ENCODE measurements at regions not wholly inside any gene's neighbourhood (a gene's known extent, or its start where the extent isn't known, plus 50 kb on each side); places are given as distances from the start of the nearest gene placed in this dataset.

DNA sequence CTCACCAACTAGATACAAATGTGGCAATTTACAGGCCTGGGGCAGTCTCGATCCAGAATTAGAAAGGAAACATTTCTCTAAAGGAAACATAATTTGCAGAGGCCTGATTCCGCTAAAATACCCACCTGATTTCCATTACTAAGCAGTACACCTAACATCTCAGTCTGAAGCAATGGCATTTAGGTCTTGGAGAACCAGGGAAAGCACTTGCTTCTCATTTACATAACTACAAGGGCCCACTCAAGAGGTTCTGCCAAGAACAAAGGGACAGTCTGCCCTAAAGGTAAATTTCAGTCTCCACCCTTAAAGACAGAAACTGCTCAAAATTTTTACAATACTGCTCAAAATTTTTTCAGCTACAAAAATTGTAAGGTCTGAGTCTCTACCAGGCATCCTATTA is 123.7 kb upstream of the GJB5 start:
- TF ChIP-seq, protein P1, sequence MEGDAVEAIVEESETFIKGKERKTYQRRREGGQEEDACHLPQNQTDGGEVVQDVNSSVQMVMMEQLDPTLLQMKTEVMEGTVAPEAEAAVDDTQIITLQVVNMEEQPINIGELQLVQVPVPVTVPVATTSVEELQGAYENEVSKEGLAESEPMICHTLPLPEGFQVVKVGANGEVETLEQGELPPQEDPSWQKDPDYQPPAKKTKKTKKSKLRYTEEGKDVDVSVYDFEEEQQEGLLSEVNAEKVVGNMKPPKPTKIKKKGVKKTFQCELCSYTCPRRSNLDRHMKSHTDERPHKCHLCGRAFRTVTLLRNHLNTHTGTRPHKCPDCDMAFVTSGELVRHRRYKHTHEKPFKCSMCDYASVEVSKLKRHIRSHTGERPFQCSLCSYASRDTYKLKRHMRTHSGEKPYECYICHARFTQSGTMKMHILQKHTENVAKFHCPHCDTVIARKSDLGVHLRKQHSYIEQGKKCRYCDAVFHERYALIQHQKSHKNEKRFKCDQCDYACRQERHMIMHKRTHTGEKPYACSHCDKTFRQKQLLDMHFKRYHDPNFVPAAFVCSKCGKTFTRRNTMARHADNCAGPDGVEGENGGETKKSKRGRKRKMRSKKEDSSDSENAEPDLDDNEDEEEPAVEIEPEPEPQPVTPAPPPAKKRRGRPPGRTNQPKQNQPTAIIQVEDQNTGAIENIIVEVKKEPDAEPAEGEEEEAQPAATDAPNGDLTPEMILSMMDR (IDR thresholded peaks at IDR 0.05; ENCODE audit: insufficient read depth, low read length, poor library complexity, severe bottlenecking) = no peak
- TF ChIP-seq EZH2phosphoT487 (conservative IDR thresholded peaks at IDR 0.05; ENCODE audit: low read length) = no peak
- H2AFZ ChIP-seq (ENCODE audit: low read depth, low read length, severe bottlenecking) = no peak overlapping the region
- H3K4me3 ChIP-seq (ENCODE audit: insufficient read depth, low read length, poor library complexity, severe bottlenecking) = no peak overlapping the region
- no peaks in the 10 kb centered on the region for H3K27me3 ChIP-seq (ENCODE audit: low read length)
- H3F3A ChIP-seq (ENCODE audit: insufficient read depth) = no peaks in the 10 kb centered on the region
- H3K9me3 ChIP-seq (ENCODE audit: insufficient read depth, low read length) = no peaks in the 10 kb centered on the region
- H3K79me2 ChIP-seq (ENCODE audit: insufficient read depth, low read length) = no peaks in the 10 kb centered on the region
- H4K20me1 ChIP-seq (ENCODE audit: low read depth, low read length) = no peaks in the 10 kb centered on the region
- H3K4me2 ChIP-seq (ENCODE audit: low read depth, low read length, poor library complexity, severe bottlenecking) = no peak overlapping the region
- no peak overlapping the region for H3K9ac ChIP-seq (ENCODE audit: low read length)
- no peak overlapping the region for H3K27ac ChIP-seq (ENCODE audit: low read depth, low read length)
- no peaks in the 10 kb centered on the region for H3K9me2 ChIP-seq (replicated peaks; ENCODE audit: insufficient read depth, low read length)
- no peaks in the 10 kb centered on the region for H3K36me3 ChIP-seq (ENCODE audit: low read length)

GRCh38 chr1:34639701-34640100 is 115.1 kb upstream of the GJB5 start:
- Histone ChIP-seq H3F3A (ENCODE audit: insufficient read depth) (no peaks in the 10 kb centered on the region), H3K27ac (ENCODE audit: low read depth, low read length) (no peak overlapping the region), H2AFZ (ENCODE audit: low read depth, low read length, severe bottlenecking) (no peak overlapping the region), H3K79me2 (ENCODE audit: insufficient read depth, low read length) (no peaks in the 10 kb centered on the region), H3K4me2 (ENCODE audit: low read depth, low read length, poor library complexity, severe bottlenecking) (no peak overlapping the region), H3K9me2 (replicated peaks; ENCODE audit: insufficient read depth, low read length) (no peaks in the 10 kb centered on the region), H3K36me3 (ENCODE audit: low read length) (no peaks in the 10 kb centered on the region), H3K4me3 (ENCODE audit: insufficient read depth, low read length, poor library complexity, severe bottlenecking) (no peak overlapping the region), H3K9ac (ENCODE audit: low read length) (no peak overlapping the region), H3K27me3 (ENCODE audit: low read length) (no peaks in the 10 kb centered on the region), H4K20me1 (ENCODE audit: low read depth, low read length) (no peaks in the 10 kb centered on the region), H3K9me3 (ENCODE audit: insufficient read depth, low read length) (no peaks in the 10 kb centered on the region)
- TF ChIP-seq, protein P1 (IDR thresholded peaks at IDR 0.05; ENCODE audit: insufficient read depth, low read length, poor library complexity, severe bottlenecking) = no peak
- no peak for TF ChIP-seq EZH2phosphoT487 (conservative IDR thresholded peaks at IDR 0.05; ENCODE audit: low read length)

- Histone ChIP-seq H4K20me1 (ENCODE audit: low read depth, low read length) (no peaks in the 10 kb centered on the region), H2AFZ (ENCODE audit: low read depth, low read length, severe bottlenecking) (no peak overlapping the region), H3K9me2 (replicated peaks; ENCODE audit: insufficient read depth, low read length) (no peaks in the 10 kb centered on the region), H3K9me3 (ENCODE audit: insufficient read depth, low read length) (no peaks in the 10 kb centered on the region), H3K79me2 (ENCODE audit: insufficient read depth, low read length) (no peaks in the 10 kb centered on the region), H3F3A (ENCODE audit: insufficient read depth) (no peaks in the 10 kb centered on the region), H3K36me3 (ENCODE audit: low read length) (no peaks in the 10 kb centered on the region), H3K4me2 (ENCODE audit: low read depth, low read length, poor library complexity, severe bottlenecking) (no peak overlapping the region), H3K9ac (ENCODE audit: low read length) (no peak overlapping the region), H3K27ac (ENCODE audit: low read depth, low read length) (no peak overlapping the region), H3K27me3 (ENCODE audit: low read length) (no peaks in the 10 kb centered on the region), H3K4me3 (ENCODE audit: insufficient read depth, low read length, poor library complexity, severe bottlenecking) (no peak overlapping the region)
- no peak for TF ChIP-seq EZH2phosphoT487 (conservative IDR thresholded peaks at IDR 0.05; ENCODE audit: low read length)
- TF ChIP-seq, protein P1 (IDR thresholded peaks at IDR 0.05; ENCODE audit: insufficient read depth, low read length, poor library complexity, severe bottlenecking) = no peak
These were observed 114.0 kb upstream of the GJB5 start for GRCh38 chr1:34640654-34641401.

Data from SU-DHL-6 (cell line).